ENCODE measurements at regions not wholly inside any gene's neighbourhood (a gene's known extent, or its start where the extent isn't known, plus 50 kb on each side); places are given as distances from the start of the nearest gene placed in this dataset.
"Not testable (repeated sequence)": the region's sequence is repeated elsewhere in the genome, so short reads cannot be mapped to it uniquely, and the experiment has no call there.

DNA sequence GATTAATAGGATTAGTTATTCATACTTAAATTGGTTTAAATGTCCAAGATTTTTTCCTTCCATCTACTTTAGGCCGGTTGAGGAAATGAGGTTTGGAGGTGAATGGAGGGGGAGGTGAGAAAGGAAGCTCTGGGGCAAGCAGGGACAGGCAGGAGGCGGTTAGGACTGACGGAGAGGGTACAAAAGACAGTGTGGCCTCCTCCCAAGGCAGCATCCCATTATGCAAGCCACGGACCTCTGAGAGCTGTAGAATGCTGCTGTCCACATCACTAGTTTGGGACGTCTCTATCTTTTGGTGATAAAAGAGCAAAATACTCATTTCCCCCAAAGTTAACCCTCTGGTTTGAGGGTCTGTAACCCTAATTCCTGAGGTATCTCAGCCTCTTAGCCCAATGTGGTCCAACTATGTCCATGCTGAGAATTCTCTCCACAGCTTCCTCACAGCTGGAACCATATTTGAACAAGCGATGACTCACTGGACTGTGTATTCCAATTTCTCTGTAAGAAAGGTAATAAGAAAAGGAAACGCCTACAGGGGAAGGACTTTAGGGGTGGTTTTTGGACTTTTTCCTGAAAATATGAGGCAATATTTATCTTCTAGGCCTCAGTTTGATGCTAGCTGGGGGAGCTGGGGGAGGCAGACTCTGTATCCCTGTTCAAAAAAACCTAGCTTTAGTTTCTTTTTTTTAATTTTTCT is 172.2 kb downstream of the TFAP2B start:
- in situ Hi-C loops (cut with HindIII; ENCODE audit: low pct_ligation_motif_present, low pct_unique_long_range_greater_than_20kb, low sequenced_read_pairs), result no loop called here
- DNase-seq, result no peak

DNA sequence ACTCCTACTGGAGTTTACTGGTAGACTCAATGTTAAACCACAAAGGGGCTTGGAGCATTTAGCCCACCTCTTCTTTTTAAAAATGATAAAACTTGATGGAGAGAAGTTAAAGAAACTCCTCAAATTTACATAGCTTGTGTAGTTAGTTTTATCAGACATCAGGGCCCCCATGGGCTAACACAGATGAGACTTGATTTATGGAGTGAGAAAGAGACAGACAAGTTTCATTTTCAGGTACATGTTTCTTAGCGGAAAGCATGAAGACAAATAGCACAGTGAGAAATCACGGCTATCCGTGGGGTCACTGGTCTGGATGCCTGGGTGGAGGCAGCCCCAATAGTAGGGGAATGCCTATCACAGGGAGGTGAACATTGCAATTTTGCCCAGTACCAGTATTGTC is 173.6 kb downstream of the TFAP2B start:
- DNase-seq, result no peak
- in situ Hi-C loops (cut with HindIII; ENCODE audit: low pct_ligation_motif_present, low pct_unique_long_range_greater_than_20kb, low sequenced_read_pairs), result no loop called here

DNA sequence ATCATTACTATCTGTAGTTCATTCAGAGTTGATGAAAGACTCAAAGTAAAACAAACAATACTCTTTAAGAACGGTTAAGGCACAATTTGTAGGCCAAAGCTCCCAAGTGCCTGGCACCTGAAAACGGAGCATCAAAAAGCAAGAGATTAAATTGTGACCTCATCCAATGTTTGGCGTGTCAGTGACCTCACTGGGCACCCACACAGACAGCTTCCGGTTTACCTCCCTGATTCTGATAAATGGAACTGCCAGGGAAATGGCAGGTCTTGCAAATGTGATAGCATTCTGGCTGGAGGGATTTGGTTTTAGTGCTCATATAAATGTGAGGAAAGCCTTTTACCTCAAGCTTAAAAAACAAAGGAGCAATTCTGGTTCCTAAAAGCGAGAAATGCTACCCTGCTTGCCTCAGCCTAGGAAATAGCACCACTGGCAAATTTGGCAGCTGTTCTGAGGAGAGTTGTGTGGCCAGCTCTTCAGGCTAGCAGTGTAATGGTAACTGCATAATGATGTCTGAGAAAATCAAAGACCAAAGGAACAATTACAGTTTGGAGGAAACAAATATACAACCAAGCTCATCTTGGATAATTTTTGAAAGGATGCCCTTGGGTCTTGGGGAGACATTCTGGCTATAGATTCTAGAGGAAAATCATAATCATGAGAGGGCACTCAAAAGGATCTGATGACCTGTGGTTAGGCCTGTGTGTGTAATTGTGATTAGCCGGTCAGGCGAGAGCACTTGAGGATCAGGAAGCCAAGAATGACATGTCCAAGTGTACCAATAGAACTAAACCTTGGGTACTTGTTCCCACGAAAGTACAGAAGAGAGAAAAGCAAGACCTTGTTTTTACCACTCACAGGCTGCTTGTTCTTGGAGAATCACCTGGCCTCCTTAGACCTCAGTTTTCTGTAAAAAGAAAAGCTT is 174.3 kb downstream of the TFAP2B start:
- in situ Hi-C loops (cut with HindIII; ENCODE audit: low pct_ligation_motif_present, low pct_unique_long_range_greater_than_20kb, low sequenced_read_pairs), result no loop called here
- no peak for DNase-seq

DNA sequence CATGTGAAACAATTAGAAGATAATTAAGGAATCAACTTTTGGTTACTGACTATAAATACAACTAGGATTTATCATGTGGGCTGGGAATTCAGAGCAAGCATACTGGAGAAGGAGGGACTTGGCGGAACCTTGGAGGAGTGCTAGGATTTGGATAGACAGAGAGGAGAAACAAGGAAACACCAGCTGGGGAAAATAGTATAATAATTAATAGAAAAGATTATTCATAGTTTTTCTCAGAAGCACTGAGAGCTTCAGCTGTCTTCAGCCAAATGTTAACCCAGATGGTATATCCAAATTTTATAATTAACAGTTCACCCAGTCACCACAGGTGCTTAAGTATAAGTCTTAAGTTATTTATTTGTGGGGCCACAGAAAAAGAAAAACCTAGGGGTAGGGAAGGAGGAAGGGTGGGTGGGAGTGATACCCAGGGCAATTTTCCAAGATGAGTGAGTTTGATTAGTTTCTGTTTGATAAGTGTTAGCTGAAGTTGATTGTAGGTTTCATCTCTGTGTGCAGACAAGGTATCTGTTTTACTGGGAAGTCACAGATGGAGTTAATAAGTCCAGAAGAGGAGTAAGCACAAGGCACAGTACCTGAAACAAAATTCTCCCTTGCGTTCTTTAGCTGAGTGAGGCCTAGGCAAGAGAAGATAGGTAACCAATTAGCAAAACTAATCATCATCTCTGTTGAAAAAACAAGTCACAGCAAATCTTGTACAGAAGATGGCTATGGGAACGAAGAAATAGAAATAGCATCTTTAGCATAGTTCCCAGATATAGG is 175.5 kb downstream of the TFAP2B start:
- in situ Hi-C loops (cut with HindIII; ENCODE audit: low pct_ligation_motif_present, low pct_unique_long_range_greater_than_20kb, low sequenced_read_pairs), result no loop called here
- no peak for DNase-seq

DNA sequence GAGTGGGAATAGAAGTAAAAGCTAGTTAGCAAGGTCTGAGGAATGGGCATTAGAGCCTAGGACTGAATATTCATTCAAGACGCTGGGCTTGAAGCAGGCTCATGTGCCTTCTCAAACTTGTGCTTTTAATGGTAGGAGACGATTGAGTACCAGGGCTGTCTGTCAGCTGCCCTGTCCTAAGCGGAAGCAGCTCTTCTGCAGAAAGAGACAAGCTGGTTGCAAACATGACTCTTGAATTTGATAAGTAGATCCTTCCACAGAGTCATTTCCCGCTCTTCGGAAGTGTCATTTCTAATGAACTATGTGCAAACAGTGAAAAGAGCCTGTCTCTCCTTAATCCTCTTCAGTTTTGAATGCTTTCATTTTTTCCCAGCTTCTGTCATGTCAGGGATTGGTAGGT is 176.4 kb downstream of the TFAP2B start:
- in situ Hi-C loops (cut with HindIII; ENCODE audit: low pct_ligation_motif_present, low pct_unique_long_range_greater_than_20kb, low sequenced_read_pairs), result no loop called here
- DNase-seq, result no peak

DNA sequence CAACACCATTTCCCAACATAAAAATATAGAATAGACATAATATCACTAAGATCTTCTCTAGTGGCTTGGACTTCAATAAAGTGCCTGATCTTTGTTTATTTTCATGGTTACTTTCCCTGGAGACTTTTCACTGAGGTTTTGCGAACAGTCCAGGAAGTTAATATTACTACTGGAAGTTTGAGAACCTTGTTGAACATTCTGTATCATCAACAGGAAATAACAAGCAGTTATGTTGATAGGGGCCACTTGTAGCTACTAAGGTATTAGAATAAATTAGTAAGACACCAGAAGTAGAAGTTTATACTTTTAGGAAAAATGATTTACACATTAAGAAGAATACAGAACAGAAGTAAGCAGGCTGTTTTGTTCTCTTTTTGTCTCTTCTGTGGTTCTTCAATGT is 180.2 kb downstream of the TFAP2B start:
- DNase-seq, result no peak
- in situ Hi-C loops (cut with HindIII; ENCODE audit: low pct_ligation_motif_present, low pct_unique_long_range_greater_than_20kb, low sequenced_read_pairs), result no loop called here

DNA sequence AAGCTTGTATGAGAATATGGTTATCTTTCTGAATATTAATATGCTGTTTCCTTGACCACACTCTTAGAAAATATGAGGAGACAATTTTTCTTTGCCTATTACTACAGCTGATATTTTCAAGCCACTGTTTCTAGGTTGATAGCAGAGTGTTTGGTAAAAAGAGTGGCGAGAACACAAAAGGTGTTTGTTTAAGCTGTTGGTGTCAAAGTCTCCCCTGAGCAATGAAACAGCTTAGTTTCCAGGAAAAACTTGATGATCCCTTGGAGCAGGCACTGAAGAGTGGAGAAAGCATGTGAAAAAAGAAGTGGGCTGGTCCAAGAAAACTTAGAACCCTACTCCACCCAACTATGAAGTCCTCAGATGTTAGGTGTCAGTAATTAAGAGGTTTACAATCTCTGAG is 182.7 kb downstream of the TFAP2B start:
- no peak for DNase-seq
- in situ Hi-C loops (cut with HindIII; ENCODE audit: low pct_ligation_motif_present, low pct_unique_long_range_greater_than_20kb, low sequenced_read_pairs), result no loop called here

DNA sequence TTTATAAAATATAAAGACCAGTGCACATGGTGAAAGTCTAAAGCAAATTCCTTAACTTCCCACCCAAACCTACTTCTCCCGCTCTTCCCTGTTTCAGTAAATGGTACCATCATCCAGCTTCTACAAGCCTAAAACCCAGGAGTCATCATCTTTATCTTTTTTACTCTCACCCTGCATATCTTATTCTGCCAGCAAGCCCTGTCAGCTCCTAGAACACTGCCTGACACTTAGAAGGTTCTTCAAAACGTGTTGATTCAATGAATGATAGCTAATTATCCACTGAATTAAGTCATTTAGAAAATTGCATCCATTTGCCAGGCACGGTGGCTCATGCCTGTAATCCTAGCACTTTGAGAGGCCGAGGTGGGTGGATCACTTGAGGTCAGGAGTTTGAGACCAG is 185.7 kb downstream of the TFAP2B start:
- in situ Hi-C loops (cut with HindIII; ENCODE audit: low pct_ligation_motif_present, low pct_unique_long_range_greater_than_20kb, low sequenced_read_pairs), result no loop called here
- DNase-seq, result no peak

DNA sequence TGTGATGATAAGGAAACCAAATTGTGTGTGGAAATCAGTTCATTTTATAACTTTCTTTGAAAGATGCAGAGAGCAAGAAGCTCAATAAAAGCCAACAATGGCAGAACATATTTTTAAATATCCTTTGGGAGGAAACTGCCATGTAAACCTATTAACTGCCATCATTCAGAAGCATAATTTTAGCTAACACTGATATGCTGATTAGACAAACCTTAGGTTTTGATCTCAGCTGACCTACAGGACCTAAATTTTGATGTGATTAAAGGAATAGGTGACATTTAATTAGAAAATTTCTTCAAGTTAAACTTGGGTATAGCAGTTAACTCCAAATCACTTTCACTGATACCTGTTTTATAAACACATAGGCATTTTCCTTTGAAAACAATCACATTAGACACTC is 187.1 kb downstream of the TFAP2B start:
- DNase-seq, result no peak
- in situ Hi-C loops (cut with HindIII; ENCODE audit: low pct_ligation_motif_present, low pct_unique_long_range_greater_than_20kb, low sequenced_read_pairs), result no loop called here

DNA sequence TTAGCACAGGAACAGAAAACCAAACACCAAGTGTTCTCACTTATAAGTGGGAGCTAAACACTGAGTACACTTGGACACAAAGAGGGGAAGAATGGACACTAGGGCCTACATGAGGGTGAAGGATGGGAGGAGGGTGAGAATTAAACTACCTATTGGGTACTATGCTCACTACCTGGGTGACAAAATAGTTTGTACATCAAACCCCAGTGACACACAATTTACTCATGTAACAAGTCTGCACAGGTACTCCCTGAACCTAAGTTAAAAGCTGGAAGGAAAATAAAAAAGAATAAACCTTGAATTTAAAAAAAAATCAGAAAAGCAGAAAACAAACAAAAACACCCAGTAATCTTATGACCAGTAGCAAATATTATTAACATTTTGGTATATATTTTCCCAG is 188.6 kb downstream of the TFAP2B start:
- in situ Hi-C loops (cut with HindIII; ENCODE audit: low pct_ligation_motif_present, low pct_unique_long_range_greater_than_20kb, low sequenced_read_pairs), result no loop called here

DNA sequence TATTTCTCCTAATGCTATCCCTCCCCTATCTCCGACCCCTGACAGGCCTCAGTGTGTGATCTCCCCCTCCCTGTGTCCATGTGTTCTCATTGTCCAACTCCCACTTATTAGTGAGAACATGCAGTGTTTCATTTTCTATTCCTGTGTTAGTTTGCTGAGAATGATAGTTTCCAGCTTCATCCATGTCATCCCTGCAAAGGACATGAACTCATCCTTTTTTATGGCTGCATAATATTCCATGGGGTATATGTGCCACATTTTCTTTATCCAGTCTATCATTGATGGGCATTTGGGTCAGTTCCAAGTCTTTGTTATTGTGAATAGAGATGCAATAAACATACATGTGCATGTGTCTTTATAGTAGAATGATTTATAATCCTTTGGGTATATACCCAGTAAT is 190.0 kb downstream of the TFAP2B start:
- in situ Hi-C loops (cut with HindIII; ENCODE audit: low pct_ligation_motif_present, low pct_unique_long_range_greater_than_20kb, low sequenced_read_pairs); DNase-seq: not testable (repeated sequence)

More for the DNA sequence above, 188.6 kb downstream of the TFAP2B start:
- DNase-seq, result no peak

DNA sequence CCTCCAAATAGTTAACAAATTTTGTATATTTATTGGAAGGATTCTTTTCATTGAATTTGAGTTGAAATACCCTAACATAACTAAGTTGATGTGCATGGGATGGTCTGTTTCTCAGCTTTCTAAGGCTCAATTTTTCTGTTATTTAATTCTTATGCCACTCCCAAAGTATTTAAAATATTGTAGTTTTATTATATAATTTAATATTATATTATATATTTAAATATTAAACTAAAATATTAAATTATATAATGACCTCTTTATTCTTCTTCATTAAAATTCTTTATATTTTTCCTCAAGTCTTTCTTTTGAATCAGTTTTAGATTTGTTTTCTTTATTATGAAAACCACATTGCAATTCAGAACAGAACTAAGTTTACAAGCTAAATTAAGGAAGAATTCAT is 194.7 kb downstream of the TFAP2B start:
- in situ Hi-C loops (cut with HindIII; ENCODE audit: low pct_ligation_motif_present, low pct_unique_long_range_greater_than_20kb, low sequenced_read_pairs), result no loop called here
- no peak for DNase-seq

DNA sequence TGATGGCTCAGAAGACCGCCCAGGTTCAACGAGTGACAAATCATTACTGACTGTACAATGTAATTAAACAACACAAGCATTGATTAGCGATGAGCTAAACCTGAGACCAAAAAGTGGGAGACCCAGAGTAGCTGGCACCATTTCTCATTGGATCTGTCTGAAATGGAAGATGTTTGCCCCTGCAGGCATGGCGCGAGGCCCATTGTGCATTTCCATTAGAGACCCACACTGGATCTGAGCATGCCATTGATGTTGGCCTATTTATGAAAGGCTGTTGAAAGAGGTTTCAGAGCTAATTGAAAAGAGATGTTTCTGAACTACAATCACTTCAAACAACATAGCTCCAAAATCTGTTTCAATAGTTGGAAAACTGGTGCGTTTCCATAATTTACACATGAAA is 196.7 kb downstream of the TFAP2B start:
- DNase-seq, result no peak
- in situ Hi-C loops (cut with HindIII; ENCODE audit: low pct_ligation_motif_present, low pct_unique_long_range_greater_than_20kb, low sequenced_read_pairs), result no loop called here

DNA sequence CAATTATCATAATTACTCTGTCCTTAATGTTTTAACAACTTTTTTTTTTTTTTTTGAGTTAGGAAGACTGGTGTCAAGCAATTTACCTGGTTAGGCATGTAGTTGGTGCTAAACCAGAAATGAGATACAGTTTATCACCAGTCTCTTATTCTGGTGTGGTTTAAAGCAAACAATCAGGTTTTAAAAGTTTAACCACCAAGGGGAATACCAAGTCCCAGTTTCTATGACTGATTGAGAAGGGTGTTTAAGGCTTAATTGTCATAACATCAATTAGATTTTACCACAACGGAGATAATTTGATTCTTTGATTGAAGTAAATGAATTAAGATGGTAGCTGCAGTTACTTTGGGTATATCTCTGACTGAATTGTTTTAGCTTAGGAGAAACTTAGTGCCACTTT is 197.8 kb downstream of the TFAP2B start:
- in situ Hi-C loops (cut with HindIII; ENCODE audit: low pct_ligation_motif_present, low pct_unique_long_range_greater_than_20kb, low sequenced_read_pairs), result no loop called here
- no peak for DNase-seq

DNA sequence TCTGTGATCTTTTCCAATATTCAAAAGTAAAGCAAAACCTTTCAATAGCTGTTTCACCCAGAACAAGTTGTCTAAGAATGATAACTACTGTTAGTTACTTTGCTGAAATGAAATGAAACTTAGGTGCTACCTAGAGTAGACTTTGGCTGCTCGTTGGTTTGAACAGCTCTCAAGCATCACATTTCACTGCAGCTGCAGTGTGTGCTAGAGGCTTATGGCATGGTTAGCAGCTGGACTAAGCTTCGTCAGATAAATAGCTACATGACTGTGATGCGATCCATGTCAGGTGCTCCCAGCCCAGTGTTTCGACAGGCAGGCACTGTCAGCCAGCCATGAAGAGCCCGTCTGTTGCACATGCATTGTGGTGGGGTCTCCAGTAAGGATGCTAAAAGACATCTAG is 201.1 kb downstream of the TFAP2B start:
- no peak for DNase-seq
- in situ Hi-C loops (cut with HindIII; ENCODE audit: low pct_ligation_motif_present, low pct_unique_long_range_greater_than_20kb, low sequenced_read_pairs), result no loop called here

DNA sequence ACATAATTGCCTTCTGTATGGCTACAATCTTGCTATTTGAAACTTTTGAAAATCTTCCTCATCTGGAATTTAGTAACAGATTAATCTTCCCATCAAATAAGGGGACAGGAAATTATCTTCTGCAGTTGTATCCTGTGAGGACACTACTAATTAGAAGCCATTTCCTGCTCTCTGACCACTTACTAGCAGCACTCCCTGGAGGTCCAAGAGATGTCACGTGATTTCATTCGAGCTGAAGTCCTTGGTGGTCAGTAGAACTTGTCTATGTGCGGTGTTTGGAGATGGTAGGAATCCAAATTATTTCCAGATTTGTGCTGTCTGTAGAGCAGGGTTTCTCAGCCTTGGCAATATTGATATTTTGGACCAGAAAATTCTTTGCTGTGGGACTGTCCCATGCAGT is 202.5 kb downstream of the TFAP2B start:
- in situ Hi-C loops (cut with HindIII; ENCODE audit: low pct_ligation_motif_present, low pct_unique_long_range_greater_than_20kb, low sequenced_read_pairs), result no loop called here
- DNase-seq, result no peak

DNA sequence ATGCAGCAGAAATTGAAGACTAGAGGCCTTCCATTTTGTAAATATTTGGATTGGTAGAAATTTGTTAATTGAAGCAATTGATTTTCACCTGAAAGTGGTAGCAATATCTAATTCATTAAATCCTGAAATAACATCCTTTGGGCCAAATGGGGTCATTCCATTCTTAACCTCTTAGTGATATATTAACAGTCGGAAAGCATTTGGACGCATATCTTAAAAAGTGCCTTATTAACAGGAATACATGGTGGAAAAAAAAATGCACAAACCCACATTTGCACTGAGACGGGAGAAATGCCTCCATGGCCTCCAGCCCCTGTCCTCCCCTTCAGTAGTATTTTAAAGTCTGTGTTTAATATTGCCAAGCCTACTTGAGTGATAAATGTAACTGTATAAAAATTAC is 205.5 kb downstream of the TFAP2B start:
- peak; percentile 49 for DNase-seq
- in situ Hi-C loops (cut with HindIII; ENCODE audit: low pct_ligation_motif_present, low pct_unique_long_range_greater_than_20kb, low sequenced_read_pairs), result no loop called here

DNA sequence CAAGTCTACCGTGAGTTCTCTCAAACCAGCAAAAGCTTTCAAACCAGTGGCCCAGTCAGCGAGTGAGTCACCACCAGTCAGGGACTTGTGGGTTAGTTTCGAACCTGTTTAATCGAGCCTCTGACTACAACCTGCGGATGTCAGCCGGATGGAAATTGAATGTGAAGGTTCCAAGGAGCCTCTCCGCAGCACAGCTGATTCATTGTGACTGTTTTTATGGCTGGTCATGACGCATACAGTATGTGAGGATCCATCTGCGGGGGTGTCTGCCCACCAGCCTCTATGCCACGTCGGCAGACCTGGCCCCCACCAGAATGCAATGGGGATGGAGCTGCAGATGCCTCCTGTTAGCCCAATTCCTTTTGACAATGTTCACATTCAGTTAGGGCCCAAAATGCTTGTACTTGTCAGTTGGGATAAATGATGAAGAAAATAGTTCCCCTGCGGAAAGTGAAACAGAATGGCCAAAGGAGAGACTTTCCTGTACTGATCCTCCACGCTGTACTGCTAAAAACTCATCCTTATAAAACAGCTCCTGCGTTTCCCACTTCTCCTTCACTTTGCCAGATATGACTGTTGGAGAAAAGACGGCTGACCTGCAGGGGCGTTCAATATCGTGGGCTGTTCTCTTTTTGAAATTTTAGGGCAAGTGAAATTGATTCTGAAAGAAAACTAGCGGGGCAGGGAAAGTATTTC is 206.6 kb downstream of the TFAP2B start:
- in situ Hi-C loops (cut with HindIII; ENCODE audit: low pct_ligation_motif_present, low pct_unique_long_range_greater_than_20kb, low sequenced_read_pairs), result no loop called here

More for the DNA sequence above, 206.6 kb downstream of the TFAP2B start:
- DNase-seq, result peak; percentile 87

All from ACHN (cell line).